Thymus (tissue), 11 donors: ENCODE measurements at regions not wholly inside any gene's neighbourhood (a gene's known extent, or its start where the extent isn't known, plus 50 kb on each side); places are given as distances from the start of the nearest gene placed in this dataset.

Experiments
- DNase-seq, 9 donors: peaks; one replicate each; pipeline ENCODE4 v3.0.0-alpha.2; 2013; ENCODE audit warnings: low spot score in 9 of 9, low read depth in 6 of 9, missing footprints in 1 of 9
- H3K27ac ChIP-seq, 2 donors: one replicate each; pipeline ENCODE4 v1.5.1; 2013; ENCODE audit warnings: control low read depth in 1 of 2, low read depth in 1 of 2, low read length in 1 of 2, mild to moderate bottlenecking in 1 of 2, moderate library complexity in 1 of 2
- H3K27me3 ChIP-seq, 2 donors: one replicate each; pipeline ENCODE4 v1.5.1; 2013; ENCODE audit warnings: low read length in 1 of 2; ENCODE audit not compliant: control insufficient read depth in 2 of 2, insufficient read depth in 1 of 2
- H3K36me3 ChIP-seq, 2 donors: one replicate each; pipeline ENCODE4 v1.5.1; 2013; ENCODE audit warnings: low read length in 1 of 2, mild to moderate bottlenecking in 1 of 2, moderate library complexity in 1 of 2; ENCODE audit not compliant: control insufficient read depth in 2 of 2, insufficient read depth in 2 of 2
- H3K4me1 ChIP-seq, 2 donors: one replicate each; pipeline ENCODE4 v1.5.1; 2013; ENCODE audit warnings: low read length in 2 of 2; ENCODE audit not compliant: control insufficient read depth in 2 of 2, insufficient read depth in 2 of 2
- H3K4me3 ChIP-seq, 2 donors: one replicate each; pipeline ENCODE4 v1.5.1; 2013; ENCODE audit warnings: low read length in 2 of 2, control low read depth in 1 of 2, mild to moderate bottlenecking in 1 of 2
- H3K9me3 ChIP-seq, 2 donors: one replicate each; pipeline ENCODE4 v1.5.1; 2013; ENCODE audit warnings: low read length in 1 of 2, mild to moderate bottlenecking in 1 of 2; ENCODE audit not compliant: control insufficient read depth in 2 of 2, insufficient read depth in 1 of 2
- WGBS: extraction: QIAGEN DNeasy Blood & Tissue Kit; methylation state at CpG from one replicate; pipeline ENCODE4 v1.1.7; 2013; 5-methylcytosine and 5-hydroxymethylcytosine counted together
- donor health status: healthy.

DNA sequence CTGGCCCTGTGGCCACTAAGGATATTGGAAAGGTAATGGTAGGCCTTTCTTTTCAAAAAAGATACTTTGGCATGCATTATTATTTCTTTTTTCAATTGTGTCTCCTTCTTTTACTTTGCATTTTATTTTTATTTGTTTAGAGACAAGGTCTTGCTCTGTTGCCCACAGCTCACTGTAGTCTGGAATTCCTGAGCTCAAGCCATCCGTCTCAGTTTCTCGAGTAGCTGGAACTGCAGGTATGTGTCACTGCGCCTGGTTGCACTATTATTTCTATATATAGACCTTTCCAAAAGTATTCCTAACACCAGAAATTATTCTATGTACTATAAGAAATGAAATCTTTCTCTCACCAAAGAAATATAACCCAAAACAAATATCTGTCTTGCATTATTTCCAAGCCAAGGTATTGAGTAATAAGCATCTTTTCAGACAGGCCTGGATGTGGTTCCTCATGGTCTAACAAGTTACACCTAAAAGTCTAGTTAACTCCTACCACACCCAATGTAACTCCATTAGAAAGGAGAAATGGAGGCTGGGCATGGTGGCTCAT is 500.8 kb upstream of the ANKRD30A start:
- Histone ChIP-seq H3K27me3 (no peaks in the 10 kb centered on the region), H3K4me1 (no peaks in the 10 kb centered on the region), H3K27ac (no peak overlapping the region), H3K36me3 (no peaks in the 10 kb centered on the region), H3K9me3 (peaks cover 0 to 4% of the 10 kb centered on the region in 2 donors), H3K4me3 (no peak overlapping the region)
- no peak for DNase-seq
- 92% methylated on average over 3 of the region's 3 CpGs for WGBS

- Histone ChIP-seq H3K27me3 (no peaks in the 10 kb centered on the region), H3K4me3 (no peak overlapping the region), H3K4me1 (no peaks in the 10 kb centered on the region), H3K27ac (no peak overlapping the region), H3K36me3 (no peaks in the 10 kb centered on the region), H3K9me3 (peaks cover 0 to 4% of the 10 kb centered on the region in 2 donors)
- 89% methylated on average over 2 of the region's 2 CpGs for WGBS
- no peak for DNase-seq
Observed at GRCh38 chr10:36621346-36621745, 504.1 kb upstream of the ANKRD30A start.

DNA sequence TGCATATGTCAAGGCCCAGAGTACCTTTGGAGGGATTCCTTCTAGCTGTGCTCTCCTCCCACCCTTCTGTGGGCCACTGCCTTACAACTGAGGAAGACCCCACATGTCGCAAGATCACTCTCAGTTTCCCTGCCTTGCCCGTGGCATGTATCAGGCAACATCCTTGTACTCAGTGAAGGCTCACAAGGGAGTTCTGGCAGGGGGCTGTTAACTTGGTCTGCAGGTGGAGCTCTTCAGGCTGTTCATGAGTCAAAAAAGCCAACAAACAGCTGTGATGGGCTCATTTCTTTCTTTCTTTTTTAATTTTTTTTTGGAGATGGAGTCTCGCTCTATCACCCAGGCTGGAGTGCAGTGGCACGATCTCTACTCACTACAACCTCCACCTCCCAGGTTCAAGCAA is 513.0 kb upstream of the ANKRD30A start:
- Histone ChIP-seq H3K4me3 (no peak overlapping the region), H3K36me3 (no peaks in the 10 kb centered on the region), H3K27me3 (no peaks in the 10 kb centered on the region), H3K9me3 (no peaks in the 10 kb centered on the region), H3K27ac (no peak overlapping the region), H3K4me1 (no peaks in the 10 kb centered on the region)
- 96% methylated on average over 4 of the region's 4 CpGs for WGBS
- DNase-seq, result no peak

DNA sequence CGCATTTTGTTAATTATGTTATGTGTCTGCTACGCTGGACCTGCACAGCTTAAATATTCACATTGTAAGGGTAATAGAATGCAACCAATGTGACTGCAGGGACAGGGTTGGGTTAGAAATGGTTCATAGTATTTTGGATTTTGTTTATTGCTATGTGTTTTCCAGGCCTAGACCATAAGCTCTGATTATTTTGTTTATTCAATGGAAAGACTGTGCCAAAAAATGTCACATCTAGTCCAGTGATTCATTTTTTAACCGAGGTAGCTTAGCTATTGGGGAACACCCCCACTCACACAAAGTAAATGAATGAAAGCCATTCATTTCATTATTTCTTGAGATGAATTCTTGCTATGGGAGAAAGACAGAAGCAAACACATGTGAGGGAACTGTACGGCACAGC is 516.5 kb upstream of the ANKRD30A start:
- 83% methylated on average over 4 of the region's 4 CpGs for WGBS
- no peaks in the 10 kb centered on the region for H3K36me3 ChIP-seq
- no peak overlapping the region for H3K4me3 ChIP-seq
- H3K27me3 ChIP-seq, result no peaks in the 10 kb centered on the region
- no peaks in the 10 kb centered on the region for H3K9me3 ChIP-seq
- no peak for DNase-seq
- H3K27ac ChIP-seq, result no peak overlapping the region
- H3K4me1 ChIP-seq, result no peaks in the 10 kb centered on the region

DNA sequence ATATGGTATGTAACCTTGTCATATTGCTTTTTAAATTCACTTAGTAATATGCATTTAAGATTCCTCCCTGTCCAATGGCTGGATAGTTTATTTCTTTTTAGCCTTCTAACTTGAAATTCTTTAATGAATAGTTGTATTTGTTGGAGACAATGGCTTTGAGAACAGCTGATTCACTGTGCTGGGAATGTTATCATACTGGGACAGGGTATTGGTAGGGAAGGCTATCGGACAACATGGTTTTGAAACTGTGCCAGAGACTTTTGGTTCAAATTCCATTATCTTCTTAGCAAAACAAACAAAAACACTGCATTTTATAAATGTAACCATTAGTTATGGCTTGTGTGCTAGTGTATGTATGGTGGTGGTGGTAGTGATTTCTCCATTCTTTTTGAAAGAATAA is 517.1 kb upstream of the ANKRD30A start:
- WGBS, result 96% methylated on average over 1 of the region's 1 CpG
- H3K4me1 ChIP-seq, result no peaks in the 10 kb centered on the region
- no peak for DNase-seq

GRCh38 chr10:36606234-36606839 is 519.1 kb upstream of the ANKRD30A start:
- H3K4me3 ChIP-seq, result no peak overlapping the region
- no peak overlapping the region for H3K27ac ChIP-seq
- H3K9me3 ChIP-seq, result no peaks in the 10 kb centered on the region
- H3K4me1 ChIP-seq, result no peaks in the 10 kb centered on the region
- H3K36me3 ChIP-seq, result no peaks in the 10 kb centered on the region
- DNase-seq, result no peak
- 91% methylated on average over 5 of the region's 5 CpGs for WGBS
- H3K27me3 ChIP-seq, result no peaks in the 10 kb centered on the region

More for the DNA sequence above, 517.1 kb upstream of the ANKRD30A start:
- no peak overlapping the region for H3K27ac ChIP-seq
- no peaks in the 10 kb centered on the region for H3K9me3 ChIP-seq
- H3K27me3 ChIP-seq, result no peaks in the 10 kb centered on the region
- H3K4me3 ChIP-seq, result no peak overlapping the region
- H3K36me3 ChIP-seq, result no peaks in the 10 kb centered on the region

DNA sequence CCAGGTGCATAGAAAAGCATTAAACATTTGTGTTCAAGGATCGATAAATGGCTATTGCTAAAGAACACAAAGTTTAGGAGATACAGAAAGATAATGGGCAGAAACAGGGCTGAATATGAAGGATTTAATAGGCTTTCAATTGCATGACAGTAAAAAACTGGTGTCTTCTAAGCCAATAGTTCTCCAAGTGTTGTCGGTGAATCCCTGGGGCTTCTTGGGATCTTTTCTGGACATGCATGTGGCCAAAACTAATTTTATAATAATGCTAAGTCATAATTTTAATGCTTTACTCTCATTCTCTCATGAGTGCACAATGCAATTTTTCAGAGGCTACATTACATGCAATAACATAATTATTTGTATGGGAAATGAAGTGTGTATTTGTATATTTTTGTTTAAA is 521.1 kb upstream of the ANKRD30A start:
- no peak for DNase-seq
- no peak overlapping the region for H3K27ac ChIP-seq
- no peak overlapping the region for H3K4me3 ChIP-seq
- WGBS, result over 99% methylated on average over 2 of the region's 2 CpGs
- no peaks in the 10 kb centered on the region for H3K36me3 ChIP-seq
- no peaks in the 10 kb centered on the region for H3K27me3 ChIP-seq
- no peaks in the 10 kb centered on the region for H3K9me3 ChIP-seq
- H3K4me1 ChIP-seq, result no peaks in the 10 kb centered on the region

- H3K36me3 ChIP-seq, result no peaks in the 10 kb centered on the region
- H3K4me3 ChIP-seq, result no peak overlapping the region
- no peak for DNase-seq
- no peaks in the 10 kb centered on the region for H3K27me3 ChIP-seq
- WGBS, result 94% methylated on average over 4 of the region's 4 CpGs
- H3K4me1 ChIP-seq, result no peaks in the 10 kb centered on the region
- H3K27ac ChIP-seq, result no peak overlapping the region
- no peaks in the 10 kb centered on the region for H3K9me3 ChIP-seq
Observed at GRCh38 chr10:36603688-36604087, 521.7 kb upstream of the ANKRD30A start.

GRCh38 chr10:36602374-36602773 is 523.0 kb upstream of the ANKRD30A start:
- 89% methylated on average over 4 of the region's 4 CpGs for WGBS
- H3K36me3 ChIP-seq, result no peaks in the 10 kb centered on the region
- H3K4me1 ChIP-seq, result no peaks in the 10 kb centered on the region
- H3K4me3 ChIP-seq, result no peak overlapping the region
- H3K9me3 ChIP-seq, result no peaks in the 10 kb centered on the region
- DNase-seq, result no peak
- H3K27me3 ChIP-seq, result no peaks in the 10 kb centered on the region
- H3K27ac ChIP-seq, result no peak overlapping the region
